A673 (cell line): ENCODE measurements at regions not wholly inside any gene's neighbourhood (a gene's known extent, or its start where the extent isn't known, plus 50 kb on each side); places are given as distances from the start of the nearest gene placed in this dataset.

ENCODE experiments used
- EZH2 ChIP-seq: fragments of 200-600 bp; sonication (generic); IDR thresholded peaks from 2 replicates; pipeline ENCODE4 v1.6.1; 2017; ENCODE audit warnings: borderline replicate concordance, low read depth, mild to moderate bottlenecking, mixed read lengths, antibody characterized with exemption, low read length; ENCODE audit not compliant: poor library complexity, severe bottlenecking
- TF ChIP-seq, protein P1 (sequence below): fragments of 300-800, 200-600 bp; sonication (generic); conservative IDR thresholded peaks from 2 replicates; pipeline ENCODE4 v1.5.1; 2017; ENCODE audit warnings: low read depth, mild to moderate bottlenecking, antibody characterized with exemption, low read length, moderate library complexity, mixed read lengths

- TF ChIP-seq, protein P1, sequence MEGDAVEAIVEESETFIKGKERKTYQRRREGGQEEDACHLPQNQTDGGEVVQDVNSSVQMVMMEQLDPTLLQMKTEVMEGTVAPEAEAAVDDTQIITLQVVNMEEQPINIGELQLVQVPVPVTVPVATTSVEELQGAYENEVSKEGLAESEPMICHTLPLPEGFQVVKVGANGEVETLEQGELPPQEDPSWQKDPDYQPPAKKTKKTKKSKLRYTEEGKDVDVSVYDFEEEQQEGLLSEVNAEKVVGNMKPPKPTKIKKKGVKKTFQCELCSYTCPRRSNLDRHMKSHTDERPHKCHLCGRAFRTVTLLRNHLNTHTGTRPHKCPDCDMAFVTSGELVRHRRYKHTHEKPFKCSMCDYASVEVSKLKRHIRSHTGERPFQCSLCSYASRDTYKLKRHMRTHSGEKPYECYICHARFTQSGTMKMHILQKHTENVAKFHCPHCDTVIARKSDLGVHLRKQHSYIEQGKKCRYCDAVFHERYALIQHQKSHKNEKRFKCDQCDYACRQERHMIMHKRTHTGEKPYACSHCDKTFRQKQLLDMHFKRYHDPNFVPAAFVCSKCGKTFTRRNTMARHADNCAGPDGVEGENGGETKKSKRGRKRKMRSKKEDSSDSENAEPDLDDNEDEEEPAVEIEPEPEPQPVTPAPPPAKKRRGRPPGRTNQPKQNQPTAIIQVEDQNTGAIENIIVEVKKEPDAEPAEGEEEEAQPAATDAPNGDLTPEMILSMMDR, result no peak
- TF ChIP-seq EZH2, result no peak
These were observed 135.9 kb downstream of the GPAM start for GRCh38 chr10:112047674-112048073.
